Hippocampal formation (tissue), 2 donors: ENCODE measurements at regions not wholly inside any gene's neighbourhood (a gene's known extent, or its start where the extent isn't known, plus 50 kb on each side); places are given as distances from the start of the nearest gene placed in this dataset.
"Not testable (repeated sequence)": the region's sequence is repeated elsewhere in the genome, so short reads cannot be mapped to it uniquely, and the experiment has no call there.

Source experiments
- DNase-seq, 2 donors: peaks; one replicate each; lab custom pipeline; 2025; lab: John Stamatoyannopoulos, UW

DNA sequence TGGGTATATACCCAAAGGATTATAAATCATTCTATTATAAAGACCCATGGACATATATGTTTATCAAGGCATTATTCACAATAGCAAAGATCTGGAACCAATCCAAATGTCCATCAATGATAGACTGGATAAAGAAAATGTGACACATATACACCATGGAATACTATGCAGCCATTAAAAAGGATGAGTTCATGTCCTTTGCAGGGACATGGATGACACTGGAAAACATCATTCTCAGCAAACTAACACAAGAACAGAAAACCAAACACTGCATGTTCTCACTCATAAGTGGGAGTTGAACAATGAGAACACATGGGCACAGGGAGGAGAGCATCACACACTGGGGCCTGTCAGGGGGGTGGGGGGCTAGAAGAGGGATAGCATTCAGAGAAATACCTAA lies 136.9 kb upstream of the ST8SIA4 start:
- DNase-seq, result not testable (repeated sequence)

DNA sequence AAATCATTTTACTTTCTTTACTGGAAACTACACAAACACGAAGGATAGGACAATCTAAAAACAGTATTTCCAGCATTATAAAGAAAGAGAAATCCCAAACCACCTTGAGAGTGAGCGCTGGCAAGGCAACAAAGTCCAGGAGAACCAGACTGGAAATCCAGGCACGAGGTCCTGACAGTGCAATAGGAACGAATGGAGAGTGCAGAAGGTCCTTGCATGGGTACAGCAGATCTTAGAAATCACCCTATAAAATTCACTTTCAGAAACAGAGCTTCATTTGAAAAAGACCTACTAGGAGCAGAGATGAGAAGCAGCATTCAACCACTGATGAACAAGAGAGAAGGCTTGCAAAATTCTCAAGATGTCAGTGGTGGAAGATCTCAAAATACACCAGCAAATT lies 133.7 kb upstream of the ST8SIA4 start:
- DNase-seq, result no peak

DNA sequence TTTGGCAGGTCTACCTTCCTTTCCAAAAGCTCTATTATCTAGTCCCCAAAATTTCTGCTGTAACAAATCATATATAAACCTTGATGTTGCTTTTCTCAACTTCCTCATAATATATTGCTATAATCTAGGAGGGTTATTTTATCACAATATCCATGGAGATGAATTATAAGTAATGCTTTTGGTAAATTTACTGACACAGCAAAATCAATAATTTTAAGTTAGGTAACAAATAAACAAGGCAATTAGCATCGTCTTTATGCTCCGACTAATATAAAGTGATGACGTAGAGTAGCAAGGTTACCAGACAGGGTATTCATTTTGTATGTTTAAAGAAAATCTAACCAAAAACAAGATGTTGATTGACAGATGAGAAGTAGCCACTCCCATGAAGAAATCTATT lies 132.3 kb upstream of the ST8SIA4 start:
- DNase-seq, result no peak

DNA sequence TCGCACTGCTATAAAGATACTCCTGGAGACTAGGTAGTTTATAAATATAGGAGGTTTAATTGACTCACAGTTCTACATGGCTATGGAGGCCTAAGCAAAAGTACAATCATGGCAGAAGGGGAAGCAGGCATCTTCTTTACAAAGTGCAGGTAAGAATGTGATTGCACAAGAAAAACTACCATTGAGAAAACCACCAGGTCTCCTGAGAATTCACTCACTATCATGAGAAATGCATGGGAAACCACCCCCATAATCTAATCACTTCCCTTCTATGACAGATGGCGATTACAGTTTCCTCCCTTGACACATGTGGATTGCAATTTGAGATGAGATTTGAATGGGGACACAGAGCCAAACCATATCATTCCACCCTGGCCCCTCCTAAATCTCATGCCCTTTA lies 121.2 kb upstream of the ST8SIA4 start:
- DNase-seq, result no peak

DNA sequence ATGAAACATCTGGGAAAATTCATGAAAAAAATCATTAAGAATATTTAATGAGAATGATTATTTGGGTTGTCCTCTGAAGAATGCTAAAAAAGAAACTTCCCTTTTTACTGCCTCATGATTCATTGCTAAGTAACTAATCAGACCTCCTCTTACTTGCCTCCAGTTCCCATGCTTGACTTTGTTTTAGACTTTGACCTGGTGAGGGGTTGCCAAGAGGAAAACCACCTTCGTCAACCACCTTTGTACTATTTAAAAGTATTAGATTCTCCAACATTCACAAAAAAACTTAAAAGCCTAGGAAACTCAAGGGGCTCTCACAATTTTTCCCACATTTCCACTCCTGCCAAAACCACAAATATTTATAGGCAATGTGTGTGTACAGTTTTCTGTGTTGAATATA lies 115.2 kb upstream of the ST8SIA4 start:
- no peak for DNase-seq

DNA sequence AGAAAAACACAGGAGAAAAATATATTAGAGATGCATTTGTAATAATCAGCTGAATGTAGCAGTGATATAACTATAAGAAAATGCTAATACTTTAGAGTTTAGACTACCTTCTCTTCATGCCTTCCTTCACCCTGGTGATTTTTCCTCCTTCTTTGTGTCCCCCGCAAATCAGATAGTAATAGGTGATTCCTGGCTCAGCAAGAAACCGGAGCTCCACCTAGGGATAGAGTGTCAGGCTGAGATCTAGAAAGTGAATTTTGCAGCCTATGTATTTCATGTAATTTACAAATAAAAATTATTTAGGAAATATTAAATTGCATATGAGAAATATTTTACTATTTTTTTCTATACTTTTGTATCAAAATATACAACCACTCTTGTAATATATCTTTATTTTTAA lies 109.8 kb upstream of the ST8SIA4 start:
- no peak for DNase-seq

DNA sequence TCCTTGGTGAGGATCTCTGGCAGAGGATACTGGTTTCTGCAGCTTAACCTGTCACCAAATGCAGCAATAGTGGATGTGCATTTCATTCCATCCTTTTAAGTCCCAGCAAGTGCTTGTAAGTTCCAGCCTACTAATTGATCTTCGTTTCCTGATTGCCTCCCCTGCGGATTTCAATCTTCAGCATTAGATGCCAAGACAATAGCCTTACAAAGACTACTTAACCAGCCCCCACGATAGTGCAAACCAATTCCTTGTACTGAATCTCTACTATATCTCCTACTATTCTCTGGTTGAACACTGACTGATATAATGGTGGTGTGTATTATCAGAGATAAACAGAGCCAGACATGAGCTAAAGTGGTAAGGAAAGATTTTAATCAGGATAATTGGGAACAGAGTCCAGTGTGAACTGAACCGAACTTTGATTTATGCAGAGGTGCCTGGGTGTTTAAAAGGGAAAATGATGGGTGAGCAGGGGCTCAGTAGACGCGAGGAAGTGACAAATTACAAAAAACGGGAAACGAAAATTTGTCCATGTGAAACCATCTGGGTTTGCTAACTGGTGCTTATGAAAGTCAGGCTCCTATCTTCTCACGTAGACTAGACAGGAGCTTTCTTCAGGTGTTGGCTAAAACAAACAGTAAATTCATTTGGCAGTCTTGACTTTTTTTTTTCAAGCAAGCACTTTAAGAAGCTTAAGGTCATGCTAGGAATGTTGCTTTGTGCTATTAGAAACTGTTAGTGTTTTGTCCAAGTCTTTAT lies 106.9 kb upstream of the ST8SIA4 start:
- no peak for DNase-seq

DNA sequence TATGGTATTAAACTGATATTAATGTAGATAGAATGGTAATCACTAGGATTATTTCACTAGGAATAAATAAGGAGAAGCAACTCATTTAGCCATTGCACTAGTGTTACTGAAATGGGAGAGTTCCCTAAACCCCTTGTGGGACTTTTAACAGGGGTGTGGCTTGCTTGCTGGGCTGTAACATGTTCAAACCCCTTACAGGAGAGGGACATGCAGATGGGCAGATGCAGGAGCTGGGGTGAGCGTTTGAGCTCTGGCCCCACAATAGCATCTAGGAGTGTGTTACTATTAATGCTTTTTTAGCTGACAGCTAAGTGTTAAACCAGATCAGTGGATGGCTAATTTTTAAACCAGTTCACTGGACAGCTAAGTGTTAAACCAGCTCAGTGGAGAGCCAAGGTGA lies 89.3 kb upstream of the ST8SIA4 start:
- no peak for DNase-seq

DNA sequence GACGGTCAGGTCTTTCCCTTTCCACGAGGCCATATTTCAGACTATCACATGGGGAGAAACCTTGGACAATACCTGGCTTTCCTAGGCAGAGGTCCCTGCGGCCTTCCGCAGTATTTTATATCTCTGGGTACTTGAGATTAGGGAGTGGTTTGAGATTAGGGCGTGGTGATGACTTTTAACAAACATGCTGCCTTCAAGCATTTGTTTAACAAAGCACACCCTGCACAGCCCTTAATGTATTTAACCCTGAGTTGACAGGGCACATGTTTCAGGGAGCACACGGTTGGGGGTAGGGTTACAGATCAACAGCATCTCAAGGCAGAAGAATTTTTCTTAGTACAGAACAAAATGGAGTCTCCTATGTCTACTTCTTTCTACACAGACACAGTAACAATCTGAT lies 80.5 kb upstream of the ST8SIA4 start:
- DNase-seq, result not testable (repeated sequence)

DNA sequence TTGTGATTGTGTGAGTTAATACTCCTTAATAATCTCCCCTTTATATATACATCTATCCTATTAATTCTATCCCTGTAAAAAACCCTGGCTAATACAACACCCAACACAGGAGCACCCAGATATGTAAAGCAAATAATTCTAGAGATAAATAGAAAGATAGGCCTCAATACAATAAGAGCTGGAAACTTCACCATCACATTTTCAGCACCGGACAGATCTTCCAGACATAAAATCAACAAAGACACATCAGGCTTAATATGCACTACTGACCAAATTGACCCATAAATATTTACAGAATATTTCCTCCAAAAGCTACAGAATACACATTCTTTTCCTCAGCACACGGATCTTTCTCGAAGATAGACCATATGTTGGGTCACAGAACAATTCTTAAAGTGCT lies 71.0 kb upstream of the ST8SIA4 start:
- no peak for DNase-seq

DNA sequence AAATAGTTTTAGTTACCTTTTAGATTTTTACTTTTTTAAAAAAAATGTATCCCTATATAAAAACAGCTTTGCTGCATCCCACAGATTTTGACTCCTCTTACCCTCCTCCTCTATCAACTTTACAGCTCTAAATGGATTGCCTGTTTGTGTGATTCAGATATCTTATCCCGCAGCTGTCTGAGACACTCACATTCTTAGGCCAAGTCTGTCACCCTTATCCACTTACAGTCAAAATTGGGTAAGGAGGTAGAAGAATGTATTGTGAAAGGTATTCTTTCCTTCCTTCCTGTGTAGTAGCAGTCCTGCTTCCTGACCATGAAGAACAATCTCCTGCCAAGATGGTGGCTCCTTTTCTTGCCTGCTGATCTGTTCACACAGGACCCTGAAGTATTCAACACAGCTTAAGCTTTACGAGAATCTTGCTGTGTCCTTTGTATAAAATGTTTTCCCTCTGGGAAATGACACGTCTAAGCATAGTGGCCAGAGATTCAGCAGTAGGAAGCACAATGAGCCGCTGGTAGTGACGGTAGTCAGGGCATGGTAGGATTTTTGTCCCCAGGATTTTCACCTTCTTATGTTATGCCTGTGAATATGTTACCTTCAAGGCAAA lies 67.7 kb upstream of the ST8SIA4 start:
- DNase-seq, result no peak

DNA sequence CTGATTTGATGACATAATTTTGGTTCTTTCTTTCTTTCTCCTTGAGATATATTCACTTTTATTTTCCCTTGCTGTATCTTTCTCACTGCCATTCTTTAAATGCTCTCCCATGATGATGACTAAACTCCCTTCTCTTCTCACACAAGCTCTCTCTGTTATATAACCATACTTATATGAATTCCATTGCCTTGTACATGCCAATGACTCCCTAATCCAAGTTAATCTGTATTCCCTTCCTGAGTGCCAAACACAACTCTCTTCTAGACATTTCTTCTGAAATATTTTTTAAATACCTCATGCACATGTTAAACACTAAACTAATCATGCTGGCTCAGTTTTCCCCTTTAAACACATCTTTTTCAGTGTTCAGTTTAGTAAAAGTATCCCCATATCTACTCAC lies 62.2 kb upstream of the ST8SIA4 start:
- no peak for DNase-seq
